Right atrium auricular region (tissue), 2 donors: ENCODE measurements at regions not wholly inside any gene's neighbourhood (a gene's known extent, or its start where the extent isn't known, plus 50 kb on each side); places are given as distances from the start of the nearest gene placed in this dataset.

Source experiments
- DNase-seq: peaks from one replicate; pipeline ENCODE4 v3.0.0-alpha.2; 2019; ENCODE audit warnings: low spot score
- H3K27ac ChIP-seq, 2 donors: fragments of 200-600 bp; sonication (generic); 1 replicate in 1 of 2; 2 replicates in 1 of 2; pipeline ENCODE4 v1.5.1; 2016 to 2019
- H3K27me3 ChIP-seq, 2 donors: fragments of 200-600 bp; sonication (generic); one replicate each; pipeline versions ENCODE4 v1.5.1 to v1.6.0; 2017 to 2019
- H3K36me3 ChIP-seq: fragments of 200-600 bp; sonication (generic); one replicate; pipeline ENCODE4 v1.5.1; 2016
- H3K4me1 ChIP-seq, 2 donors: fragments of 200-600 bp; sonication (generic); one replicate each; pipeline versions ENCODE4 v1.5.1 to v1.6.0; 2017 to 2019
- H3K4me3 ChIP-seq, 2 donors: fragments of 200-600 bp; sonication (generic); 1 replicate in 1 of 2; 2 replicates in 1 of 2; pipeline ENCODE4 v1.5.1; 2017 to 2019; ENCODE audit warnings: mild to moderate bottlenecking in 1 of 2, moderate library complexity in 1 of 2
- H3K9me3 ChIP-seq, 2 donors: fragments of 200-600 bp; sonication (generic); one replicate each; pipeline ENCODE4 v1.5.1; 2019
- CTCF ChIP-seq, 2 donors: fragments of 200-600 bp; sonication (generic); IDR thresholded peaks; one replicate each; pipeline ENCODE4 v1.5.1; 2019; ENCODE audit warnings: antibody characterized with exemption in 2 of 2

GRCh38 chr3:106381286-106381938 lies 512.6 kb upstream of the CBLB start:
- no peak overlapping the region for H3K27ac ChIP-seq
- no peak overlapping the region for H3K4me3 ChIP-seq
- H3K36me3 ChIP-seq, result no peaks in the 10 kb centered on the region
- no peak for TF ChIP-seq CTCF (IDR thresholded peaks at IDR 0.05)
- no peaks in the 10 kb centered on the region for H3K27me3 ChIP-seq
- no peak for DNase-seq
- H3K4me1 ChIP-seq, result no peaks in the 10 kb centered on the region
- H3K9me3 ChIP-seq, result no peaks in the 10 kb centered on the region

GRCh38 chr3:106381939-106382335 lies 513.1 kb upstream of the CBLB start:
- H3K4me3 ChIP-seq, result no peak overlapping the region
- no peaks in the 10 kb centered on the region for H3K36me3 ChIP-seq
- no peaks in the 10 kb centered on the region for H3K4me1 ChIP-seq
- DNase-seq, result no peak
- no peak for TF ChIP-seq CTCF (IDR thresholded peaks at IDR 0.05)
- H3K27me3 ChIP-seq, result no peaks in the 10 kb centered on the region
- no peaks in the 10 kb centered on the region for H3K9me3 ChIP-seq
- H3K27ac ChIP-seq, result no peak overlapping the region

GRCh38 chr3:106386050-106386449 lies 517.2 kb upstream of the CBLB start:
- H3K27me3 ChIP-seq, result no peaks in the 10 kb centered on the region
- no peaks in the 10 kb centered on the region for H3K36me3 ChIP-seq
- no peaks in the 10 kb centered on the region for H3K9me3 ChIP-seq
- no peak overlapping the region for H3K4me3 ChIP-seq
- H3K27ac ChIP-seq, result no peak overlapping the region
- TF ChIP-seq CTCF (IDR thresholded peaks at IDR 0.05), result no peak
- no peaks in the 10 kb centered on the region for H3K4me1 ChIP-seq
- no peak for DNase-seq

- Histone ChIP-seq H3K36me3 (no peaks in the 10 kb centered on the region), H3K4me3 (no peak overlapping the region), H3K27ac (no peak overlapping the region), H3K27me3 (no peaks in the 10 kb centered on the region), H3K4me1 (no peaks in the 10 kb centered on the region), H3K9me3 (no peaks in the 10 kb centered on the region)
- DNase-seq, result no peak
- no peak for TF ChIP-seq CTCF (IDR thresholded peaks at IDR 0.05)
Observed at GRCh38 chr3:106392915-106393314, 524.1 kb upstream of the CBLB start.

GRCh38 chr3:106397006-106397405 lies 528.2 kb upstream of the CBLB start:
- no peak for TF ChIP-seq CTCF (IDR thresholded peaks at IDR 0.05)
- no peaks in the 10 kb centered on the region for H3K4me1 ChIP-seq
- H3K9me3 ChIP-seq, result no peaks in the 10 kb centered on the region
- no peak overlapping the region for H3K4me3 ChIP-seq
- H3K36me3 ChIP-seq, result no peaks in the 10 kb centered on the region
- H3K27me3 ChIP-seq, result no peaks in the 10 kb centered on the region
- H3K27ac ChIP-seq, result no peak overlapping the region
- DNase-seq, result no peak
